ENCODE measurements at regions not wholly inside any gene's neighbourhood (a gene's known extent, or its start where the extent isn't known, plus 50 kb on each side); places are given as distances from the start of the nearest gene placed in this dataset.

- peak overlapping the region; percentile 41; the same call in 1 of the 2 replicates for H3K27ac Mint-ChIP-seq
- peaks cover 56% of the 10 kb centered on the region for H3K4me1 Mint-ChIP-seq
- H3K9me3 Mint-ChIP-seq = no peaks in the 10 kb centered on the region
- H3K36me3 Mint-ChIP-seq = peaks cover 26% of the 10 kb centered on the region
- DNase-seq (ENCODE audit: low spot score) (no peak), ATAC-seq (peak; percentile 79)
- POLR2A ChIA-PET = interaction anchor here (0.6 kb wide), 1 partner anchor 339 kb away, joined by 3 read pairs; no protein-coding TSS in a partner anchor
- CTCF ChIA-PET = interaction anchor here (0.8 to 2.1 kb wide), 2 partner anchors 13 to 134 kb away, joined by 3 to 9 read pairs; no protein-coding TSS in a partner anchor
- no peaks in the 10 kb centered on the region for H3K27me3 Mint-ChIP-seq (ENCODE audit: low read depth)
- H3K4me3 Mint-ChIP-seq = no peak overlapping the region
- TF ChIP-seq, protein P1, sequence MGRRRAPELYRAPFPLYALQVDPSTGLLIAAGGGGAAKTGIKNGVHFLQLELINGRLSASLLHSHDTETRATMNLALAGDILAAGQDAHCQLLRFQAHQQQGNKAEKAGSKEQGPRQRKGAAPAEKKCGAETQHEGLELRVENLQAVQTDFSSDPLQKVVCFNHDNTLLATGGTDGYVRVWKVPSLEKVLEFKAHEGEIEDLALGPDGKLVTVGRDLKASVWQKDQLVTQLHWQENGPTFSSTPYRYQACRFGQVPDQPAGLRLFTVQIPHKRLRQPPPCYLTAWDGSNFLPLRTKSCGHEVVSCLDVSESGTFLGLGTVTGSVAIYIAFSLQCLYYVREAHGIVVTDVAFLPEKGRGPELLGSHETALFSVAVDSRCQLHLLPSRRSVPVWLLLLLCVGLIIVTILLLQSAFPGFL (CRISPR knock-in tag; IDR thresholded peaks at IDR 0.05; ENCODE audit: borderline replicate concordance) = no peak
- TF ChIP-seq ELF4 (CRISPR knock-in tag; IDR thresholded peaks at IDR 0.05; ENCODE audit: low read depth) (no peak), PRRX2 (CRISPR knock-in tag; IDR thresholded peaks at IDR 0.05) (no peak), ETV6 (CRISPR knock-in tag; IDR thresholded peaks at IDR 0.05) (no peak), ZNF317 (CRISPR knock-in tag; IDR thresholded peaks at IDR 0.05; ENCODE audit: borderline replicate concordance, low read depth) (no peak), JAZF1 (CRISPR knock-in tag; IDR thresholded peaks at IDR 0.05) (no peak), NFATC4 (CRISPR knock-in tag; IDR thresholded peaks at IDR 0.05) (no peak), SMAD4 (CRISPR knock-in tag; IDR thresholded peaks at IDR 0.05) (no peak), NR3C1 (CRISPR knock-in tag; conservative IDR thresholded peaks at IDR 0.05; ENCODE audit: low read depth) (no peak), CBFB (CRISPR knock-in tag; IDR thresholded peaks at IDR 0.05; ENCODE audit: low read depth) (no peak), ZNF232 (CRISPR knock-in tag; IDR thresholded peaks at IDR 0.05) (no peak), MXD4 (CRISPR knock-in tag; IDR thresholded peaks at IDR 0.05; ENCODE audit: borderline replicate concordance) (no peak), USF1 (CRISPR knock-in tag; IDR thresholded peaks at IDR 0.05) (no peak), ZNF671 (CRISPR knock-in tag; IDR thresholded peaks at IDR 0.05) (no peak)
- TF ChIP-seq, protein P2, sequence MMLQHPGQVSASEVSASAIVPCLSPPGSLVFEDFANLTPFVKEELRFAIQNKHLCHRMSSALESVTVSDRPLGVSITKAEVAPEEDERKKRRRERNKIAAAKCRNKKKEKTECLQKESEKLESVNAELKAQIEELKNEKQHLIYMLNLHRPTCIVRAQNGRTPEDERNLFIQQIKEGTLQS (CRISPR knock-in tag; conservative IDR thresholded peaks at IDR 0.05) = no peak
- TF ChIP-seq, protein P3, sequence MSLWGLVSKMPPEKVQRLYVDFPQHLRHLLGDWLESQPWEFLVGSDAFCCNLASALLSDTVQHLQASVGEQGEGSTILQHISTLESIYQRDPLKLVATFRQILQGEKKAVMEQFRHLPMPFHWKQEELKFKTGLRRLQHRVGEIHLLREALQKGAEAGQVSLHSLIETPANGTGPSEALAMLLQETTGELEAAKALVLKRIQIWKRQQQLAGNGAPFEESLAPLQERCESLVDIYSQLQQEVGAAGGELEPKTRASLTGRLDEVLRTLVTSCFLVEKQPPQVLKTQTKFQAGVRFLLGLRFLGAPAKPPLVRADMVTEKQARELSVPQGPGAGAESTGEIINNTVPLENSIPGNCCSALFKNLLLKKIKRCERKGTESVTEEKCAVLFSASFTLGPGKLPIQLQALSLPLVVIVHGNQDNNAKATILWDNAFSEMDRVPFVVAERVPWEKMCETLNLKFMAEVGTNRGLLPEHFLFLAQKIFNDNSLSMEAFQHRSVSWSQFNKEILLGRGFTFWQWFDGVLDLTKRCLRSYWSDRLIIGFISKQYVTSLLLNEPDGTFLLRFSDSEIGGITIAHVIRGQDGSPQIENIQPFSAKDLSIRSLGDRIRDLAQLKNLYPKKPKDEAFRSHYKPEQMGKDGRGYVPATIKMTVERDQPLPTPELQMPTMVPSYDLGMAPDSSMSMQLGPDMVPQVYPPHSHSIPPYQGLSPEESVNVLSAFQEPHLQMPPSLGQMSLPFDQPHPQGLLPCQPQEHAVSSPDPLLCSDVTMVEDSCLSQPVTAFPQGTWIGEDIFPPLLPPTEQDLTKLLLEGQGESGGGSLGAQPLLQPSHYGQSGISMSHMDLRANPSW (CRISPR knock-in tag; conservative IDR thresholded peaks at IDR 0.05; ENCODE audit: low read depth) = no peak
- TF ChIP-seq, protein P4, sequence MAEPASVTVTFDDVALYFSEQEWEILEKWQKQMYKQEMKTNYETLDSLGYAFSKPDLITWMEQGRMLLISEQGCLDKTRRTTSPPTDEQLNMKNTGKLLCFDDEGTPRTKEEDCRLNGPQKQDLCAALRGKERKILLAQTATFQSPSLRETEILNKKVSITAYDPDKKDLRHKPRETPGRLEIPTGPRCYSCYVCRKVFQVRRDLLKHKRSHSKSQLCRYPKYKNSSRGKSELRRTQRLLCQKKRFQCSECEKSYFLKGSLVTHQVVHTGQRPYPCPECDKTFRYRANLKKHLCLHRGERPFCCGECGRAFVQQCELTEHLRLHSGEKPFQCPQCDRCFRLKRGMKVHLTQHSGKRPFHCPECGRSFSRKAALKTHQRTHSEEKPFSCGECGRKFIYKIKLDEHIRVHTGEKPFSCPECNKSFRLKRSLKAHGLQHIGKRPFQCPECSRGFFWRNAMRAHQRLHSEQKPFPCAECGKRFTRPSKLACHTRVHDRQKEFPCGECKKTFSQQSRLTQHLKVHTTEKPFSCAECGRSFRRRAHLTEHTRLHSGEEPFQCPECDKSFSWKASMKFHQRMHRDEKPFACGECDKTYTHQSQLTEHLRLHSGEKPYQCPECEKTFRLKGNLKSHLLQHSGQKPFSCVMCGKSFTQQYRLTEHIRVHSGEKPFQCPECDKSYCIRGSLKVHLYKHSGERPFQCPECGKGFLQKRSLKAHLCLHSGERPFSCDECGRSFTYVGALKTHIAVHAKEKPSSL (CRISPR knock-in tag; conservative IDR thresholded peaks at IDR 0.05) = no peak
- TF ChIP-seq, protein P5, sequence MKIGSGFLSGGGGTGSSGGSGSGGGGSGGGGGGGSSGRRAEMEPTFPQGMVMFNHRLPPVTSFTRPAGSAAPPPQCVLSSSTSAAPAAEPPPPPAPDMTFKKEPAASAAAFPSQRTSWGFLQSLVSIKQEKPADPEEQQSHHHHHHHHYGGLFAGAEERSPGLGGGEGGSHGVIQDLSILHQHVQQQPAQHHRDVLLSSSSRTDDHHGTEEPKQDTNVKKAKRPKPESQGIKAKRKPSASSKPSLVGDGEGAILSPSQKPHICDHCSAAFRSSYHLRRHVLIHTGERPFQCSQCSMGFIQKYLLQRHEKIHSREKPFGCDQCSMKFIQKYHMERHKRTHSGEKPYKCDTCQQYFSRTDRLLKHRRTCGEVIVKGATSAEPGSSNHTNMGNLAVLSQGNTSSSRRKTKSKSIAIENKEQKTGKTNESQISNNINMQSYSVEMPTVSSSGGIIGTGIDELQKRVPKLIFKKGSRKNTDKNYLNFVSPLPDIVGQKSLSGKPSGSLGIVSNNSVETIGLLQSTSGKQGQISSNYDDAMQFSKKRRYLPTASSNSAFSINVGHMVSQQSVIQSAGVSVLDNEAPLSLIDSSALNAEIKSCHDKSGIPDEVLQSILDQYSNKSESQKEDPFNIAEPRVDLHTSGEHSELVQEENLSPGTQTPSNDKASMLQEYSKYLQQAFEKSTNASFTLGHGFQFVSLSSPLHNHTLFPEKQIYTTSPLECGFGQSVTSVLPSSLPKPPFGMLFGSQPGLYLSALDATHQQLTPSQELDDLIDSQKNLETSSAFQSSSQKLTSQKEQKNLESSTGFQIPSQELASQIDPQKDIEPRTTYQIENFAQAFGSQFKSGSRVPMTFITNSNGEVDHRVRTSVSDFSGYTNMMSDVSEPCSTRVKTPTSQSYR (CRISPR knock-in tag; IDR thresholded peaks at IDR 0.05) = no peak
Observed at GRCh38 chr3:176296066-176296597, 901.1 kb downstream of the TBL1XR1 start.

Measured in WTC11 (cell line).